ENCODE measurements at regions not wholly inside any gene's neighbourhood (a gene's known extent, or its start where the extent isn't known, plus 50 kb on each side); places are given as distances from the start of the nearest gene placed in this dataset.

- Histone ChIP-seq H3K27ac (ENCODE audit: insufficient read depth, low read length) (no peak overlapping the region), H3K4me2 (ENCODE audit: extremely low read depth, insufficient read depth, low read length) (no peak overlapping the region), H2AFZ (ENCODE audit: low read length) (no peak overlapping the region), H3K9ac (ENCODE audit: insufficient read depth, low read length) (no peak overlapping the region), H3K9me3 (ENCODE audit: control insufficient read depth, insufficient read depth, low read depth, low read length) (no peaks in the 10 kb centered on the region), H3K79me2 (ENCODE audit: control insufficient read depth, insufficient read depth, low read length) (no peaks in the 10 kb centered on the region), H3K4me1 (ENCODE audit: control insufficient read depth, extremely low read depth, insufficient read depth, low read length) (no peaks in the 10 kb centered on the region), H3K4me3 (replicated peaks in 1 of 4; ENCODE audit: control extremely low read depth in 1 of 4, insufficient read depth in 1 of 4, low read depth in 3 of 4, low read length in 4 of 4) (no peak overlapping the region), H4K20me1 (ENCODE audit: control insufficient read depth, extremely low read depth, insufficient read depth, low read length) (no peaks in the 10 kb centered on the region), H3K36me3 (ENCODE audit: control insufficient read depth, insufficient read depth, low read length) (no peaks in the 10 kb centered on the region), H3K27me3 (ENCODE audit: control insufficient read depth, insufficient read depth, low read length) (no peaks in the 10 kb centered on the region)
- TF ChIP-seq, protein P1, sequence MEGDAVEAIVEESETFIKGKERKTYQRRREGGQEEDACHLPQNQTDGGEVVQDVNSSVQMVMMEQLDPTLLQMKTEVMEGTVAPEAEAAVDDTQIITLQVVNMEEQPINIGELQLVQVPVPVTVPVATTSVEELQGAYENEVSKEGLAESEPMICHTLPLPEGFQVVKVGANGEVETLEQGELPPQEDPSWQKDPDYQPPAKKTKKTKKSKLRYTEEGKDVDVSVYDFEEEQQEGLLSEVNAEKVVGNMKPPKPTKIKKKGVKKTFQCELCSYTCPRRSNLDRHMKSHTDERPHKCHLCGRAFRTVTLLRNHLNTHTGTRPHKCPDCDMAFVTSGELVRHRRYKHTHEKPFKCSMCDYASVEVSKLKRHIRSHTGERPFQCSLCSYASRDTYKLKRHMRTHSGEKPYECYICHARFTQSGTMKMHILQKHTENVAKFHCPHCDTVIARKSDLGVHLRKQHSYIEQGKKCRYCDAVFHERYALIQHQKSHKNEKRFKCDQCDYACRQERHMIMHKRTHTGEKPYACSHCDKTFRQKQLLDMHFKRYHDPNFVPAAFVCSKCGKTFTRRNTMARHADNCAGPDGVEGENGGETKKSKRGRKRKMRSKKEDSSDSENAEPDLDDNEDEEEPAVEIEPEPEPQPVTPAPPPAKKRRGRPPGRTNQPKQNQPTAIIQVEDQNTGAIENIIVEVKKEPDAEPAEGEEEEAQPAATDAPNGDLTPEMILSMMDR (conservative IDR thresholded peaks at IDR 0.05 in 1 of 2, IDR thresholded peaks at IDR 0.05 in 1 of 2; ENCODE audit: low read depth in 1 of 2, low read length in 2 of 2) = no peak
- no peak for TF ChIP-seq EZH2 (IDR thresholded peaks at IDR 0.05; ENCODE audit: low read length, missing control alignments)
- no peak for DNase-seq (ENCODE audit: low read depth in 2 of 2)
Observed at GRCh38 chr14:41457393-41457792, 149.3 kb upstream of the LRFN5 start.

DNA sequence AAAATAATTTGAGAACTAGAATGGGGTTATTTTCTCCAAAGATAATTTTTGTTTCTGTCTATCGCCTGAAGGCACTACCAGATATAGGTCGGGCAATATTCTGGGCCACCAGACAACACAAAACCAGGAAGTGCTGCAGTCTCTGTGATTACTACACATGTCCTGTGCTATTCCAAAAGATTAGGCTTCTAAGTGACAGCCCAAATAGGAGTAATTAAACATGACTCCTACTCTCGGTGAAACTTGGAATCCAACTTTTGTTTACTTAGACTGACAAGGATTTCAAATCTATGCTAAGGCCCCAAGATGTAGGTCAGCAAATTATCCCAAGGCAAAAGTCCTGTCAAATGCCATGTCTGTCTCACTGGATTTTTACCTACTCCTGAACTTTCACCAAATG lies 157.6 kb upstream of the LRFN5 start:
- H3K4me2 ChIP-seq (ENCODE audit: extremely low read depth, insufficient read depth, low read length) = no peak overlapping the region
- TF ChIP-seq EZH2 (IDR thresholded peaks at IDR 0.05; ENCODE audit: low read length, missing control alignments) = no peak
- TF ChIP-seq, protein P1 (conservative IDR thresholded peaks at IDR 0.05 in 1 of 2, IDR thresholded peaks at IDR 0.05 in 1 of 2; ENCODE audit: low read depth in 1 of 2, low read length in 2 of 2) = no peak
- no peaks in the 10 kb centered on the region for H3K9me3 ChIP-seq (ENCODE audit: control insufficient read depth, insufficient read depth, low read depth, low read length)
- H3K27me3 ChIP-seq (ENCODE audit: control insufficient read depth, insufficient read depth, low read length) = no peaks in the 10 kb centered on the region
- H3K4me1 ChIP-seq (ENCODE audit: control insufficient read depth, extremely low read depth, insufficient read depth, low read length) = no peaks in the 10 kb centered on the region
- H3K79me2 ChIP-seq (ENCODE audit: control insufficient read depth, insufficient read depth, low read length) = no peaks in the 10 kb centered on the region
- no peak overlapping the region for H3K9ac ChIP-seq (ENCODE audit: insufficient read depth, low read length)
- no peak overlapping the region for H3K4me3 ChIP-seq (replicated peaks in 1 of 4; ENCODE audit: control extremely low read depth in 1 of 4, insufficient read depth in 1 of 4, low read depth in 3 of 4, low read length in 4 of 4)
- no peak overlapping the region for H3K27ac ChIP-seq (ENCODE audit: insufficient read depth, low read length)
- no peaks in the 10 kb centered on the region for H4K20me1 ChIP-seq (ENCODE audit: control insufficient read depth, extremely low read depth, insufficient read depth, low read length)
- peak in 1 of 2 donors; percentile 1 for DNase-seq (ENCODE audit: low read depth in 2 of 2)
- no peak overlapping the region for H2AFZ ChIP-seq (ENCODE audit: low read length)
- H3K36me3 ChIP-seq (ENCODE audit: control insufficient read depth, insufficient read depth, low read length) = no peaks in the 10 kb centered on the region

DNA sequence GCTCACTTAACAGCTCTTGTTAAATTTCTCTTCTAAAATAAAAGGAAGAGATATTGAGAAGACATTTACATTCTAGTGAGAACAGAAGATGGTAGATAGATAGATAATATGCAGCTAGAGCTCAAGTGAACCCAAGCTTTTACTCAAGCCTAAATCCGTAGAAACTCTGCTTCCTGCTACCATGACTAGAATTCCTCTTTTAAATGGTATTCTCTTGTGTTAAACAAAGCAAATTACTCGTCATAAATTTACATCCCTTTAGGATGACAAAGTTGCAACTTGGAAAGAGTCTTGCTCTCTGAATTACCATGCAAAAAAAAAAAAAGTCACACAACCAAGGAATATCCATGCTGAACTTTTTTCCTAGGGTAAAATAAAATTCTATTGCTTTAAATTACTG lies 160.7 kb upstream of the LRFN5 start:
- Histone ChIP-seq H3K4me2 (ENCODE audit: extremely low read depth, insufficient read depth, low read length) (no peak overlapping the region), H3K36me3 (ENCODE audit: control insufficient read depth, insufficient read depth, low read length) (no peaks in the 10 kb centered on the region), H3K79me2 (ENCODE audit: control insufficient read depth, insufficient read depth, low read length) (no peaks in the 10 kb centered on the region), H3K9me3 (ENCODE audit: control insufficient read depth, insufficient read depth, low read depth, low read length) (no peaks in the 10 kb centered on the region), H3K4me3 (replicated peaks in 1 of 4; ENCODE audit: control extremely low read depth in 1 of 4, insufficient read depth in 1 of 4, low read depth in 3 of 4, low read length in 4 of 4) (no peak overlapping the region), H4K20me1 (ENCODE audit: control insufficient read depth, extremely low read depth, insufficient read depth, low read length) (no peaks in the 10 kb centered on the region), H2AFZ (ENCODE audit: low read length) (no peak overlapping the region), H3K9ac (ENCODE audit: insufficient read depth, low read length) (no peak overlapping the region), H3K27ac (ENCODE audit: insufficient read depth, low read length) (no peak overlapping the region), H3K4me1 (ENCODE audit: control insufficient read depth, extremely low read depth, insufficient read depth, low read length) (no peaks in the 10 kb centered on the region), H3K27me3 (ENCODE audit: control insufficient read depth, insufficient read depth, low read length) (no peaks in the 10 kb centered on the region)
- no peak for TF ChIP-seq EZH2 (IDR thresholded peaks at IDR 0.05; ENCODE audit: low read length, missing control alignments)
- TF ChIP-seq, protein P1 (conservative IDR thresholded peaks at IDR 0.05 in 1 of 2, IDR thresholded peaks at IDR 0.05 in 1 of 2; ENCODE audit: low read depth in 1 of 2, low read length in 2 of 2) = no peak
- DNase-seq (ENCODE audit: low read depth in 2 of 2) = no peak

Data from fibroblast of lung (primary cell).